ENCODE measurements at regions not wholly inside any gene's neighbourhood (a gene's known extent, or its start where the extent isn't known, plus 50 kb on each side); places are given as distances from the start of the nearest gene placed in this dataset.

- Histone ChIP-seq H3K4me2 (ENCODE audit: low read length) (no peak overlapping the region), H3K4me3 (ENCODE audit: low read depth, low read length, poor library complexity, severe bottlenecking) (no peak overlapping the region), H3K27ac (ENCODE audit: low read depth, low read length, poor library complexity, severe bottlenecking) (no peak overlapping the region), H3K36me3 (ENCODE audit: insufficient read depth, low read length) (no peaks in the 10 kb centered on the region), H3K79me2 (ENCODE audit: insufficient read depth, low read depth, low read length) (no peaks in the 10 kb centered on the region), H2AFZ (ENCODE audit: low read length) (no peak overlapping the region), H3K9me3 (ENCODE audit: low read length) (no peaks in the 10 kb centered on the region), H3K9me2 (ENCODE audit: insufficient read depth, low read length) (no peaks in the 10 kb centered on the region), H4K20me1 (ENCODE audit: insufficient read depth, low read length) (no peaks in the 10 kb centered on the region), H3K4me1 (ENCODE audit: insufficient read depth, low read length, poor library complexity, severe bottlenecking) (no peaks in the 10 kb centered on the region)
- ChIA-PET POLR2A (interaction anchor here (0.7 kb wide), 1 partner anchor 1099 kb away, joined by 3 read pairs; no protein-coding TSS in a partner anchor), CTCF (ENCODE audit: unreplicated experiment) (no interaction called here)
- no peak for DNase-seq (ENCODE audit: low spot score)
- BruUV-seq (replicated peaks) = no TSS peak
- intact Hi-C loops (cut with micrococcal nuclease; ENCODE audit: unreplicated experiment) = no loop called here
- TF ChIP-seq EZH2phosphoT487 (IDR thresholded peaks at IDR 0.05; ENCODE audit: borderline replicate concordance, low read depth, low read length) = no peak
- no peak for TF ChIP-seq CTCF (conservative IDR thresholded peaks at IDR 0.05; ENCODE audit: low read length)
Observed at GRCh38 chr9:90343366-90343765, 299.3 kb downstream of the DIRAS2 start.

- H3K4me3 ChIP-seq (ENCODE audit: low read depth, low read length, poor library complexity, severe bottlenecking) = no peak overlapping the region
- ChIA-PET POLR2A (no interaction called here), CTCF (ENCODE audit: unreplicated experiment) (no interaction called here)
- no peak for TF ChIP-seq EZH2phosphoT487 (IDR thresholded peaks at IDR 0.05; ENCODE audit: borderline replicate concordance, low read depth, low read length)
- TF ChIP-seq CTCF (conservative IDR thresholded peaks at IDR 0.05; ENCODE audit: low read length) = no peak
- no peak overlapping the region for H3K4me2 ChIP-seq (ENCODE audit: low read length)
- H3K9me2 ChIP-seq (ENCODE audit: insufficient read depth, low read length) = no peaks in the 10 kb centered on the region
- no TSS peak for BruUV-seq (replicated peaks)
- no peaks in the 10 kb centered on the region for H3K9me3 ChIP-seq (ENCODE audit: low read length)
- H3K27ac ChIP-seq (ENCODE audit: low read depth, low read length, poor library complexity, severe bottlenecking) = no peak overlapping the region
- H4K20me1 ChIP-seq (ENCODE audit: insufficient read depth, low read length) = no peaks in the 10 kb centered on the region
- DNase-seq (ENCODE audit: low spot score) = no peak
- intact Hi-C loops (cut with micrococcal nuclease; ENCODE audit: unreplicated experiment) = no loop called here
- no peaks in the 10 kb centered on the region for H3K4me1 ChIP-seq (ENCODE audit: insufficient read depth, low read length, poor library complexity, severe bottlenecking)
- H3K79me2 ChIP-seq (ENCODE audit: insufficient read depth, low read depth, low read length) = no peaks in the 10 kb centered on the region
- H3K36me3 ChIP-seq (ENCODE audit: insufficient read depth, low read length) = no peaks in the 10 kb centered on the region
- no peak overlapping the region for H2AFZ ChIP-seq (ENCODE audit: low read length)
Observed at GRCh38 chr9:90343991-90344390, 298.6 kb downstream of the DIRAS2 start.

- no peaks in the 10 kb centered on the region for H3K9me2 ChIP-seq (ENCODE audit: insufficient read depth, low read length)
- CTCF ChIA-PET (ENCODE audit: unreplicated experiment) = no interaction called here
- no peak for TF ChIP-seq EZH2phosphoT487 (IDR thresholded peaks at IDR 0.05; ENCODE audit: borderline replicate concordance, low read depth, low read length)
- no peak for TF ChIP-seq CTCF (conservative IDR thresholded peaks at IDR 0.05; ENCODE audit: low read length)
Observed at GRCh38 chr9:90365666-90366065, 277.0 kb downstream of the DIRAS2 start.

More at GRCh38 chr9:90365666-90366065, 277.0 kb downstream of the DIRAS2 start:
- Histone ChIP-seq H3K27ac (ENCODE audit: low read depth, low read length, poor library complexity, severe bottlenecking) (no peak overlapping the region), H3K9me3 (ENCODE audit: low read length) (no peaks in the 10 kb centered on the region), H3K4me2 (ENCODE audit: low read length) (no peak overlapping the region), H3K4me3 (ENCODE audit: low read depth, low read length, poor library complexity, severe bottlenecking) (no peak overlapping the region), H2AFZ (ENCODE audit: low read length) (no peak overlapping the region), H4K20me1 (ENCODE audit: insufficient read depth, low read length) (no peaks in the 10 kb centered on the region), H3K4me1 (ENCODE audit: insufficient read depth, low read length, poor library complexity, severe bottlenecking) (no peaks in the 10 kb centered on the region), H3K36me3 (ENCODE audit: insufficient read depth, low read length) (no peaks in the 10 kb centered on the region), H3K79me2 (ENCODE audit: insufficient read depth, low read depth, low read length) (no peaks in the 10 kb centered on the region)
- POLR2A ChIA-PET = no interaction called here
- no peak for DNase-seq (ENCODE audit: low spot score)
- intact Hi-C loops (cut with micrococcal nuclease; ENCODE audit: unreplicated experiment) = no loop called here
- no TSS peak for BruUV-seq (replicated peaks)

Data from OCI-LY7 (cell line).